ENCODE measurements at regions not wholly inside any gene's neighbourhood (a gene's known extent, or its start where the extent isn't known, plus 50 kb on each side); places are given as distances from the start of the nearest gene placed in this dataset.

DNA sequence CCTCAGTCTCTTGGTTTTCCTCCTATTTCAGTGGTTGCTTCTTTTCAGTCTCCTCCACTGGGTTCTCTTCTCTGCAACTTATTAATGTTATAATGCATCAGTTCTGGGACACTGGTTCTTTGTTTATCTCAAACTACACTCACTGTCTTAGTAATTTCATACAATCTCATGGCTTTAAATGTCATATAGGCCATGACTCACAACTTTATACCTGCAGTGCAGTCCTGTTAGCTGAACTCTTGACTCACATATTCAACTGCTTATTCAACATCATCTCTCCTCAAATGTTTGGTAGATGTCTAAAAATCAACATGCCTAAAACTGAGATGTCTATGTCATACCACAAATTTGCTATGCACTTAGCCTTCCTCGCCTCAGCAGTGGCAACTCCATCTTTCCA, 101.2 kb upstream of the PALS2 start:
- no peak for DNase-seq (ENCODE audit: low read depth)

DNA sequence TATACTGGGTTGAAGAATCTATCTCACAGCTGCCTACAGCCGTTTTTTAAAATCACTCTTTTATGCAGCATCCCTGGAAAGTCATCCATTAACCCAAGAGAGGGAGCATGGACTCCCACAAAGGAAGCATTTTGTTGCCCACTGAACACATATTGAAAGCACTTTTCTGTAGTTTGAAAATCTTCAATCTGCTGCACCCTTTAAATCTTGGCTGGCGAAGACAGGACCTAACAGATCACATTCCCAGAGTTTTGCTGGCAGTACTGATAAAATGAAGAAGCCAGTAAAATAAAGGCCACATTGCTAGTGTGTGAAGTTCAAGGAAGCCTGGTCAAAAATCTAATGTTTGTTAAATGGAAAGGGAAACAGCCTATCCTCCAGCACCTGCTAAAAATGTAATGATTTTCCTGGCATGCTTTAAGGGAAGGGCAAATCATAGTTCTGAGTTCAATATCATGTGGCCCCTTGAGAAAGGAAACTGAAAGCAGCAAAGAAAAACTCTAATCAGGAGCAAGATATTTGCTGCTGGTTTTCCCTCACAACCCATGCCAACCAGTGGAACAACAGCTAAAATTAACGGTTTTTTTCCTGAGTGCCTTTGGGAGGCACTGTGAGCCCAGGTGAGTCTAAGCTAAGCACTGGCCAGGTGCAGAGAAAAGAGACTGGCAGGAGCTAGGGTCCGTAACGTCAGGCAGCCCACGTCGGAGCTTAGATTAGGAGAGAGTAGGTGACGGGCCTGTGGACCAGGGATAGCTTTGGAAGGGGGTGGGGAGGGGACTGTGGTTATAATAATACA, 97.9 kb upstream of the PALS2 start:
- no peak for DNase-seq (ENCODE audit: low read depth)

DNA sequence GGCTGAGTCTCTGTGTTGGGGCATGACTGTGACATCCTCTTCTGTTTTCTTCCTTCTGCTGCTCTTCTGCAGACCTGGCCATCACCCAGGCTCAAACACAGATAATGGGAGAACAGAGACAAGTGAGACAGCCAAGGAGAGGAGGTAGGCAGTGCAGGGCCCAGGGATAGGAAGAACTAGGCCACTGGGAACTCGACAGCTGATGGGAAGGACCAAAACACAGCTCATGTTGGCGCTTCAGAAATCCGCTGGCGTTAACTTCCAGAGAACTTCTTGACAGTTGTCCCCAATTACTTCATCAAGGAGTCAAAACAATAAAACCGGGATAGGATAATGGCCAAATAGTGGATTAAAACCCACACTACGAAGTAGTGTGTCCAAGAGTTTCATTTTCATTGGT, 97.0 kb upstream of the PALS2 start:
- DNase-seq (ENCODE audit: low read depth), result no peak

DNA sequence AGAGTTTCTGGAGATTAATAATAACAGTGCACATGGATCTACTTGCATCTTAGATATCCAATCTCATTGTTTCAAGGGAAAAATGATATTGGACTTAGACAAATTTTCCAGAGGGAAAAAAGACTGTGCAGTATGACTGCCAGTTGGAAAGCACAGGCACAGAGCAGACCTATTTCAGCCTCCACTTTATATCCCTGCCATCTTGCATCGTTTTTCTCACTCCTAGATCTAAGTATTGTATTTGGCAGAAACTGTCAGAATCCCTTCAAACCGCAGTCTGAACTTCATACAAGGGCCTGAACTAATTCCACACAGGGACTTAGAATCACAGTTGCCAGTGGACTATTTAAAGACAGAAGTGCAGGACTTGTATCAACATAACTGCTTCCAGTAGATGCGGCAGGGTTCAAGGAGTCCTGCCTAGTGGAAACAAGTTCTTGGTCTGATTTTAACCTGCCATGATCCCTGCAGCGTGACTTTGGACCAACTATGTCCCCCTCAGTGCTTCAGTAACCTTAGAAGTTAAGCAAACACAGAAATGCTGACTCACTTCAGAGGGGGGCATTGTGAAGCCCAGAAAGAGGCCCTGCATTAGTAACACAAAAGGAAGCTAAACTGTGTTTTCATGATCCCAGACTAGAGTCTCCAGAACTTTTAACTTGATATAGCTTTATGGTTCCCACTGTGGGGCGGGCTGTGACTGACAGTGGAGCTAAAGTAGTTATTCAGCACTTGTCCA, 95.7 kb upstream of the PALS2 start:
- DNase-seq (ENCODE audit: low read depth), result peak; percentile 87

DNA sequence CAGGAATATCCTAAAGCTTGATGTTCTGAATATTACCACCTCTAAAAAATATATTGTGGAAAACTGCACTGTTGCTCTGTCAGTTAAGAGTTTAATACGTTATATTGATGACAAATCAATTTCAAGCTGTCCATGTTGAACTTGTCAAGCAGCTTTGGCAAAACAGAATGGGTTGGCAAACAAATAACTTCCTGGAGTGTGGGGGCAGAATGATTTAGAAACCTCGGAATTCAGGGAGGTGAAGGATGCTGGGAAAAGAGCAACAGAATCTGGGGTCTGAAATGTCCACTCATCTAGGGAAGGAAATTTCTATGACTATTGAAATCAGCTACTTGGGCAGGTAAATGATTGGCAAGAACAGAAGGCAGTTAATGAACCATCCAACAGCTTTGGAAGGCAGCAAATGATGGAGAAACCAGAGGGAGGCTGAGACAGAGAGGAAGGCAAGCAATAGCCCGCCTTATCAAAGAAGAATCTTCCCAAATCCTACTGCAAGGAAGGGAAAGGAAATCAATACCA, 95.1 kb upstream of the PALS2 start:
- DNase-seq (ENCODE audit: low read depth), result no peak

DNA sequence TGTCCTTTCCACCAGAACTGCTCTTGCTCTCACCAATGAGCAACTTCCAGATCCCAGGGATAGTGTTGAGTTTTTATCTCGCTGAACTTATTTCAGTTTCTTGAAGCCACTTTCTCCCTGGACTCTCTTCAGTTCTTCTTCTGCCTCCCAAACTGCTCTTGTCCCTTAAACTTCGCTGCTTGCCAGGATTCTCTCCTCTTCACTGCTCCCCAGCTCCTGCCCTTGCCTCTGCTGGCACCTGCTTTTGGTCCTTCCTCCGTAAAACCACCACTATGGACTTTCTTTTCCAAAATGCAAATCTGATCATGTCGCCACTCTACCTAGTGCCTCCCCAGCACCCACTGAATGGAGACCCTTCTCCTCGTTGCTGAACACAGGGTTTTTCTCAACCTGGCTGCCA, 92.8 kb upstream of the PALS2 start:
- no peak for DNase-seq (ENCODE audit: low read depth)

DNA sequence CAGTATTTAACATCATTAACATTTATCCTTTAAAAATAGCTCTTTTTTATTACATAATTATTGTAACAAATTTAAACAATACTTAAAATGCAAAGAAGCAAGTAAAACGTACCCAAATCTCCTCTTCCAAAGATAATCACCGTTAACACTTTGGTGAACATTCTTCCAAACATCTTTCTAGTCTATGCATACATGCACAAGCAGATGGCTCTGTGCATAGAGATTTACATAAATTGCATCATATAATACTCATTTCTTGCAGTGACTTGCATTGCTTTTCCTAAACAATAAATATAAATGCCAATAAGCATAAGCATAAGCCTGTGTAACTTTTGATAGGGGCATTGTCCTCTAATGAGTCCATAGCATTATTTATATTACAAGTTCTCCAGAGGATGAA, 89.4 kb upstream of the PALS2 start:
- no peak for DNase-seq (ENCODE audit: low read depth)

DNA sequence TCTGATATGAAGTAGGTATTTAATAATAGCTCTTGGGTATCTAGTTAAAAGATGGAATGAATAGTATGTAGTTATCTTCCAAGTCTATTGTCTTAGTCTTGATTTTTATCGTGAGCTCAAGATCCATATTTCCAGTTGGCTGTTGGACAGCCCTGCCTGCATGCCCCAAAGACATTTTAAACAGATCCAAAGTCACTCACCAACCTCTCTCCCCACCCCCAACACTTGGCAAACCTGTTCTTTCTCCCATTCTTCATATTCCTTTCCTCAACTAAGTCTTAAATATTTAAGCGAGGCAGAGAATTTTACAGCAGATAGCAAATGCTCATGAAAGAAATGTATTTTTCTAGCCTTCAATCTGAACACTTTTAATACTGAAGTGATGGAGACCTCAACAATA, 80.7 kb upstream of the PALS2 start:
- DNase-seq (ENCODE audit: low read depth), result no peak

DNA sequence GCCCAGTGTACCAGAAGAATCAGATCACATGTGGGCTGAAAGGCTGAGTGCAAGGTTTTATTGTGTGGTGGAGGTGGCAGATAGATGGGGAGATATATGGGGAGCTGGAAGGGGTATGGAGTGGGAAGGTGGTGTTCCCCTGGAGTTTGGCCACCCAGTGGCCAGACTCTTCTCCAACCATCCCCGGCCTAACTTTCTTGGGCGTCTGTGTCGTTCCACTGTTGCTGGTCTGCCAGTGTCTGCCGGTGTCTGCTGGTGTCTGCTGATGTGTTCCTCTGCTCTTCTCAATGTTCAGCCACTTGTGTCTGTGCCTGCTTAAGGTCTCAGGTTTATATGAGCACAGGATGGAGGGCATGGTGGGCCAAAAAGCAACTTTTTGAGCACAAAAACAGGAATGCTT, 78.4 kb upstream of the PALS2 start:
- no peak for DNase-seq (ENCODE audit: low read depth)

DNA sequence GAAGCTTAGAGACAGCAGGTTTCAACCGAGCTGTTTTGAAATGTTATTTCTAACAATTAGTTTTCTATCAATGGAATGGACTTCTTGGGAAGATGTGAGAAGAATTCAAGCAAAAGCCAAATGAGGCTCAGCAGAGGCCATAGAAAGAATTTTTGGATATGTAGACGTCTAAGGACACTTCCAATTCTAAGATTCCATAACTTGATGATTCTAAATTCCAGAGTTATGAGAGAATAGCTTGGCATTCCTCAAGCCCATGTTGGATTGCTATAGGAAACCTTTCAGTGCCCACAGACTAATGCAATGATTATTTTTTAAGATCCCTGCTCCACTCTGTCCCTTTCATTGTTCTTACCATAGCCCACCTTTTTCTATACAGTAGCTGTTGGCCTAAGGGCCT, 77.2 kb upstream of the PALS2 start:
- no peak for DNase-seq (ENCODE audit: low read depth)

DNA sequence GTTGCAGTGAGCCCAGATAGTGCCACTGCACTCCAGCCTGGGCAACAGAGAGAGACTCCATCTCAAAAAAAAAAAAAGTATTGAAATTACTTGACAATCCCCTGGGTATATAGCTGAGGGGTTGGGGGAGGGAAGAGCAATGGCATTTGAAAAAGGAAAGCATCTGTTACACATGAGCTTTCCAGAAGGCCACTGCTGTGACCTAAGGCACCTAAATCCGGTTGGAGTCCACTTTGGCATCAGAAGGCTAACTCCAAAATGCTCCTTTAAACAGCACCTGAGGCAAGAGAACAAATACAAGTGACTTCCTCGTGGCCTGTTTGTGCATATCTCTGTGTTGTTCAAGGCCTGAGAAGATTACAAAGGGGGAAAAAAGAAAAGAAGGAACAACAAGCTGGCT, 74.8 kb upstream of the PALS2 start:
- peak; percentile 56 for DNase-seq (ENCODE audit: low read depth)

DNA sequence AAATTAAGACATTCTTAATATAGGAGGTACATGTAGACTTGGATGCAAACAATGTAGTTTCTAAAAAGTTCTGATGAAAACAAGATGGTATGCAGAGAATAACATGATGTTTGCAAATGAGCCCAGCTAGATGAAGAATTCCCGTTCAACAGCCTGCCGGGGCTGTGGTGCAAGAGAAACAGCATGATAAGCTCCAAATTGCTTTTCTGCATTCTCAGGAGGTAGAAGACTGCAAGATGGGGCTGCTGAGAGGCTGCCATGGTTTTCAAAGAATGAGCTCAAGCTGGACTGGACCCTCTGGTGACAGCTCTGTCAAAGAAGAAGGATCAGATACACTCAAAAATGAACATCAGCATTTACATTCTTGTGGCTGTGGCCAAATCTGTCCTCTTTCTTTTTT, 73.4 kb upstream of the PALS2 start:
- no peak for DNase-seq (ENCODE audit: low read depth)

DNA sequence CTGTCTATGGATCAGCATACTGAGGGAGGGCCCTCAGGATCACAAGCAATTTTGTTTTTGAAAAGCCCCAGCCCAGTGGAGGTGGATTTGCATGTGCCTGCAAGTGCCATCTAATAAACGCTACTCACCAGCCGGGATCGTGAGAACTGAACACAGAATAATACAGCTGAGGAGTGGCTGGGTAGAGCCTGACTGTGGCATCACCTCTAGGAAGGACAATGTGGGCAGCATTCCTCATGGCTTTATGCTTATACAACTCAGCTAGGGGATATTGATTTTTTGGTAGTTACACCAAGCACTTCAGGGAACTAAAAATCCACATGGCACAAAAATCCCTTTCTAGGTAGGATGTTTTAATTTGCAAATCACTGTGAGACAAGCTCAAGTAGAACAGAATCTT, 72.7 kb upstream of the PALS2 start:
- no peak for DNase-seq (ENCODE audit: low read depth)

DNA sequence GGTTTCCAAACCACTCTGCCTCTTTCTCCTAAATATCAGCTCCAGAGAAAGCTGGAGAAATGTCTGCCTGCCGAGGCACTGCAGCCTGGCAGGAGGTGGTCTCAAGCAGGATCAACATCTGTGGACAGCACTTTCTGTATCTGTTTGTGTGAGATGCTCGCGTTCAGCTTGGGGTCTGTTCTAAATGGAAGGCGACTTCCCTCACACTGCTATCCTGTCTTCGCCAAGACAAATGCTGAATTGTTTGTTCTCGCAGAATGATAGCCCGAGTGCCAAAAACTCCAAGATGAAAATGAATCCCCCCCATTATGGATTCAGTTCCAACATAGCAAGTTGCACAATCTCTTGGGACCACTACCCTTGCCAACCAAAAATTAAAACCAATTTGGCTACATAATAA, 72.2 kb upstream of the PALS2 start:
- DNase-seq (ENCODE audit: low read depth), result no peak

DNA sequence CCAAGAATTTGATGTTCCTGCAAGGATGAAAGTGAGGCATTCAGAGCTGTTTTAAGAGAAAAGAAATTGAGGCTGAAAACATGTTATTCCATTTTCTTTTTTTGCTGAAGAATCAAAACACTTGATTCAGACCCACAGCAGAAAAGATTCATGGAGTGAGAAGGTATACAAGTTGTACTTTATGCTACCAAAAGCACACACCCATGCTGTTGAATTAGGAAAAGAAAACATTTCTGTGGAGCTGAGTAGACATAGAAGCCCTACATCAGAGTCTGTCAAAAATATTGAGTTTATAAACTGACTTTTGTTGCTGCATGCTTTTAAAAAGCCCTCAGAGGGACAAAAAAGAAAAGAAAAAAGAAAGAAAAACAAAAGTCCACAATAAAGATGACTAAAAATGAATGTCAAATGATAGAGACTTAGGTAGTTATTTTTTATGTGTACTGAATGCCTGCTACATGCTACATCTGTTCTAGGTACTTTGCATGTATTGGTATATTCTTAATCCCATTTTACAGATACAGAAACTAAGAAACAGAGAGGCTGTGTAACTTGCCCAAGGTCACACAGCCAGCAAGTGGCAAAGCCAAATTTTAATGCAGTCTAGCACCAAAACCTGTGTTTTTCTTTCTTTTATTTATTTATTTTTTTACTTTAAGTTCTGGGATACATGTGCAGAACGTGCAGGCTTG, 71.7 kb upstream of the PALS2 start:
- DNase-seq (ENCODE audit: low read depth), result no peak

DNA sequence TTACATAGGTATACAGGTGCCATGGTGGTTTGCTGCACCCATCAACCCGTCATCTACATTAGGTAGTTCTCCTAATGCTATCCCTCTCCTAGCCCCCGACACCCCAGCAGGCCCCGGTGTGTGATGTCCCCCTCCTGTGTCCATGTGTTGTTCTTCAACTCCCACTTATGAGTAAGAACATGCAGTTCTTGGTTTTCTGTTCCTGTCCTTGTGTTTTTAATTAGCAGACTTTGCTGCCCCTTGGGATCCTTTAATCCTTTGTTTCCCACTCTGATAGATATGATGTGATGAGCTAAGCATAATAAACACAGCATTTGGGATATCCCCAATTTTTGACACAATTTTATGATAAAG, 71.1 kb upstream of the PALS2 start:
- DNase-seq (ENCODE audit: low read depth), result no peak

DNA sequence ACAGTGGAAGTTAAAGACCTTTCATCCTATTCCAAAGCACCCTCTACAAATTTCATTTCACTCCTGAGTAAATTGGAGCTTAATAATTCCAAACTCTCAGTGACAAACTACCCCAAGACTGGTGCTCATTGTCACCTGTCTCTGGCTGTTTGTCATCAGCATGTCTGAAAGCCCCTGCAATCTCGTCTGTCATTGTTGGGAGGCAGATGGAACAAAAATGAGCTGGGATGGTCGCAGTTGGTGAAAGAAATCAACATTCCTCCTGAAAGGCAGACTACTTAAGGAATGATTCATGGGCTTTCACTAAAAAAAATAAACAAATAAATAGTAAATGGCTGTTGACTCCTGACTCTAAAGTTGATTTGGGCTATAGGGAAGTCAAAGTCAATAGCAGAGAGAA, 69.7 kb upstream of the PALS2 start:
- DNase-seq (ENCODE audit: low read depth), result peak; percentile 81

DNA sequence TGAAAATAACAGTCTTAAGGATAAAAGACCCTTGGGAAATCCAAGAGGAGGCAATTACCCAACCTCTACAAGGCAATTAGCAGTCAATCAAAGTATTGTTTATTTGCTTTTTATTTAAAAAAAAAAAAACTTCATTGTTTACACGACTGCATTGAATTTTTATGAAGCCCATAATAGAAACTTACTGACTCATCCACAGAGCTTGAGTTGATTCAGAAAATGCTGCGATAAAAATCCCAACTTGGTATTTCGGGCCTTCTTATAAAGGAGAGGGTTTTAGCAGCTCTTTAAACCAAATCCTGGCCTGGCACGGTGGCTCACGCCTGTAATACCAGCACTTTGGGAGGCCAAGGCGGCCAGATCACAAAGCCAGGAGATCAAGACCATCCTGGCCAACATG, 69.2 kb upstream of the PALS2 start:
- peak; percentile 48 for DNase-seq (ENCODE audit: low read depth)

DNA sequence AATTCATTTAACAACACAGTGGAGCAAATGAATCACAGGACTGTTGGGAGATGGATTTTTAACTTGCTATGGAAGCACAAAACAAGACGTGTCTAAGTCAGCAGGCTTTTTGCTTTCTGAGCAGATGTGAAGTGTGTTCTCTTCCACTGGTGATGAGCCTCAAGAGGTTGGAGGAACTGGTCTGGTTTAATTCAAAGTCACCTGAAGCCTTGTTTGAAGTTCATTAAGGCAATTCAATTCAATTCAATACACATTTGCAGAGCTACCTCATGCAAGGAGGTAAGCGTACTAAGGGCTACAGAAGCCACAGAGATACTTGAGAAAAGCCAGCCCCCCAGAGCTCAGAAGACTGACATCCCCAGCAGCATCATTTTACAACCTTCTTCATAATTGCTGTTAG, 68.4 kb upstream of the PALS2 start:
- no peak for DNase-seq (ENCODE audit: low read depth)

DNA sequence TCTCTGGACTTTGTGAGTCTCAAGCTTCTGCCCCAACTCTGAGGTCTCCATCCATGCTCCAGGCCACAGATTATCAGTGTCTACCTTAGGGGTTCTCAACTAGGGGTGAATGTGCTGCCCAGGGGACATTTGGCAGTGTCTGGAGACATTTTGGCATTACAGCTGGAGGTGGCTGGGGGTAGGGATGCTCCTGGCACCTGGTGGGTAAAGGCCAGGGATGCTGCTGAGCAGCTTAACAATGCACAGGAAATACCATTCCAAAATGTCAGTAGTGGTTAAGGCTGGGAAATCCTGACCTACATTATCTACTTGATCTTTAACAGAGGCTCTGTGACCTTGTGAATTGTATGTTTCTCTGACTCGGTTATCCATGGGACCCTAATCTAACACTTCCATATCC, 67.3 kb upstream of the PALS2 start:
- DNase-seq (ENCODE audit: low read depth), result no peak

DNA sequence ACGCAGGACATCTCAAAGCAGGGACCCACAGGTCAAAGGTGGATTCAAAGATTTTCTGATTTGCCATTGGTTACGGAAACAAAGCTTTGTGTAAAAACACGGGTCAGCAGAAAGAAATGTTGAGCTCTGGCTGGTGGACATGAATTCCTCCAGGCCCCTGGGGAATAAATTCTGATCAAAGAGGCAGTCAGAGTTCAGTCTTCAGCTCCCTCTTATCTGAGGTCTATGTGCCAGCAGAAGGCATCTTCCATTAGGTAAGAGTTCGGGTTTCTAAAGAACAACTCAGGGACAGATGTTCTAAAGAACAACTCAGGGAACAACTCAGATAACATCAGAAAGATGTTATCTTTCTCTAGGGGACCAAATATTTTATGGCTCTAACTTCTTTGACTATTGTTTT, 64.9 kb upstream of the PALS2 start:
- DNase-seq (ENCODE audit: low read depth), result no peak

DNA sequence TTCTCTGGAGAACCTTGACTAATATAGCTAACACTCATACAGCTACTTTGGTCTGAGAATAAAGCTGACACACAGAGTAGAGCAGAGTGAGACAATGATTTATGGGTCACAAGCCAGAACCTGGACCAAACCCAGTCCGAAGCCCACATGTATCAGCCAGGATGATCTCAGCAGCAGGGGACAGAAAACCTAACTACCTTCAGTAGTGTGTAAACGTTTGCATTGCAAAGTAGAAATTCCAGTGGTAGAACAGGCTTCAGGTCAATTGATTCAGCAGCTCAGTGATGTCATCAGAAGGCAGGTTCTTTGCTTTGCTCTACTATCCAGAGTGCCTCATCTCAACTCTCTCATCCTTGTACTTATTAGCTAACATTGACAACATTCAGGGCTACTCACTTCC, 62.5 kb upstream of the PALS2 start:
- no peak for DNase-seq (ENCODE audit: low read depth)

Measured in myocyte (in vitro differentiated cells).